HEK293 (cell line): ENCODE measurements at regions not wholly inside any gene's neighbourhood (a gene's known extent, or its start where the extent isn't known, plus 50 kb on each side); places are given as distances from the start of the nearest gene placed in this dataset.

ENCODE experiments used
- CTCF ChIP-seq: fragments of 450-650 bp; formaldehyde crosslinking; IDR thresholded peaks from 2 replicates; pipeline ENCODE4 v1.5.1; 2016; ENCODE audit warnings: missing biosample characterization, missing genetic modification characterization
- YY2 ChIP-seq: fragments of 450-650 bp; formaldehyde crosslinking; IDR thresholded peaks from 2 replicates; pipeline ENCODE4 v1.5.1; 2016; ENCODE audit warnings: missing biosample characterization, missing genetic modification characterization
- ZNF214 ChIP-seq: fragments of 450-650 bp; formaldehyde crosslinking; IDR thresholded peaks from 2 replicates; pipeline ENCODE4 v1.5.1; 2017; ENCODE audit warnings: missing biosample characterization, mild to moderate bottlenecking, missing genetic modification characterization, borderline replicate concordance
- ZNF473 ChIP-seq: fragments of 450-650 bp; formaldehyde crosslinking; IDR thresholded peaks from 2 replicates; pipeline ENCODE4 v1.5.1; 2017; ENCODE audit warnings: missing biosample characterization, missing genetic modification characterization
- ZNF501 ChIP-seq: fragments of 450-650 bp; formaldehyde crosslinking; IDR thresholded peaks from 2 replicates; pipeline ENCODE4 v1.5.1; 2016; ENCODE audit warnings: missing biosample characterization, missing genetic modification characterization

- TF ChIP-seq ZNF501 (tag by site-specific recombination) (no peak), CTCF (tag by site-specific recombination) (no peak), ZNF214 (tag by site-specific recombination) (no peak), YY2 (tag by site-specific recombination) (no peak), ZNF473 (tag by site-specific recombination) (no peak)
Measured at GRCh38 chr2:63777816-63778215, 63.9 kb upstream of the UGP2 start.
